CD4-positive, alpha-beta T cell treated with Interferon gamma for 1 hour (primary cell): ENCODE measurements at regions not wholly inside any gene's neighbourhood (a gene's known extent, or its start where the extent isn't known, plus 50 kb on each side); places are given as distances from the start of the nearest gene placed in this dataset.

Experiments
- DNase-seq: peaks from one replicate; pipeline ENCODE4 v3.0.0-alpha.2; 2020

- no peak for DNase-seq
Observed at GRCh38 chr12:85509857-85510256, 229.8 kb downstream of the ALX1 start.

DNA sequence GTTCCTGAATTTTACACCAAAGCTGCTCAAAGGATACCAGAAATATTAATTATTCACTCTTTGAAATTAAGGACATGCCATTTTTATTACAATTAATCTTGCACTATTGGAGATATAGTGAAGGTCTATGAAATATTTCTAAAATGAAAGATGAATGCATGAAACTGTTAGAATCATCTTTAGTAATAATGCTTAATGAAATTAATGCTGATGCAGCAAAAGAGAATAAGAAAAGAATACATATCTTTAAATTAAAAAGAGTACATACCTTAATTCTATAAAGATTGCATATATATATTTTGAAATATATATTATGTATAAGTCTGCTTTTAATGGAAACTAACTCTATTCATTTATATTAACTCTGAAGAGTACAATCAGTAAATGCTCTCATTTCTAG is 236.0 kb downstream of the ALX1 start:
- no peak for DNase-seq

GRCh38 chr12:85516667-85517325 is 236.8 kb downstream of the ALX1 start:
- DNase-seq = no peak

- no peak for DNase-seq
Observed at GRCh38 chr12:85519163-85519562, 239.1 kb downstream of the ALX1 start.

GRCh38 chr12:85523197-85523596 is 243.2 kb downstream of the ALX1 start:
- DNase-seq = no peak

DNA sequence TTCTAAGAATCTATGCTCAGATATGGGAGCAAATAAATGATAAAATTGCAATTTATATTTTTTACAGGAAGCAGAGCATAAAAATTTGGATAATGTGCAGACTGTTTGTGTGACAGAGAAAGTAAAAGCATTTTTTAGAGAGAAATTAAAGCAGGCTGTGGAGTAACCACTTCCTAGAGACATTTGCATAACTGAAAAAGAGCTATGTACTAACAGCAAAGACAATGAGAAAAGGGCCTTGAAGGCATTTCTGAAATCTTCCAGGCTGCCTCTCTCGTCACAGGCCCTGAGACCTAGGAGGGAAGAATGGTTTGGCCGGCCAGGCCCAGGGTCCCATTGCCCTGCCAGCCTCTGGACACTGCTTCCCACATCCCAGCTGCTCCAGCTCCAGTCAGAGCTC is 247.2 kb downstream of the ALX1 start:
- no peak for DNase-seq

DNA sequence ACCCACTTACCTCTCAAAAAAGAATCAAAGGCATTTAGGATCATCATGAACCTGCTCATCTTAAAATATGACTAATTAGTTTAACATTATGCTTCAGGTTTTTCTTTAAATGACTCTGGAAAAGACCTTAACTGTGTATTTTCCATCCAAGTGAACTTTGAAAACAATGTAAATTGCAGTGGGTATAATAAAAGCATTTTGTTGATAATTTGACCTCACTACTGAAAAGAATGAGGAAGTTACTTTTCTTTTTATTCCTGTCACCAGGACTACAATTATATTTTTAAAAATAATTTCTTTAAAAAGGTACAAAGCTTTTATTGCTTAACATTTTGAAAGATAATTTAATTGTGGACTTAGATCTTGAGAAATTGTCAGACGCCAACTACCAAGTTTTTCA is 249.9 kb downstream of the ALX1 start:
- DNase-seq = no peak

DNA sequence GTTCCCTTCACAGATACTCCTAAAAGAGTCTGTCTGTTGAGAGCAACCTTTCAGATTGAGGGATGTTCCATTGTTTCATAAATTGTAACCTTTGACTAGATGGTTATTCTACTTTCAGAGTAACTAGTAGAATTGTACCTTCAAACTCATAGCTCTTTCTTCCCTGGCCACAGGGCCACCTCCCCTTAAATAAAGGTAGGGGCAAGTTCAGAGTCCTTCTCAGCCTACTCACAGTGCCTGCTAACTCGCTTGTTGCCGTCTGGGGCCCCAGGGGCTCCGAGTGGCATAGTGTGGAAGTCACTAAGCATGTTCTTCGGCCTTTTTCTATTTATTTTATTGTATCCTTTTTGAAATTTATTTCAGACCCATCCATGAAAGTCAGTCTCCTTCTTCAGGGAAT is 250.4 kb downstream of the ALX1 start:
- DNase-seq = no peak

DNA sequence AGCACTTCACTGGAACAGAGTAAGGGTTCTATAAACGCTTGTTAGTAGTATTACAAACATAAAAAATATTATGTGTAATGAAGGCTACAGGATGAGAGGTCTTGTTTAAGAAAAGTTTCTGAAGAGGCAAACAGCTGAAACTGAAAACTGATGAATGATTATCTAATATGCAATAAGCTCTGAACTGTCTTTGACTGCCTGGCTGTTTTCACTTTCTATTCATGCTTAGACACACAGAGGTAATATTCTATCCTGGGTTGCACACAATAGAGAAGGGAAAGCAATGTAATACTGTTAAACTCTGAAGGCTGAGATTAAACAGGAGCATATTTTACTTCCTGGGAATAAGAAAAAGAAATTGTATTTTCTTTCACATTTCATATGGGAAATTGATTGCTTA is 251.3 kb downstream of the ALX1 start:
- no peak for DNase-seq

DNA sequence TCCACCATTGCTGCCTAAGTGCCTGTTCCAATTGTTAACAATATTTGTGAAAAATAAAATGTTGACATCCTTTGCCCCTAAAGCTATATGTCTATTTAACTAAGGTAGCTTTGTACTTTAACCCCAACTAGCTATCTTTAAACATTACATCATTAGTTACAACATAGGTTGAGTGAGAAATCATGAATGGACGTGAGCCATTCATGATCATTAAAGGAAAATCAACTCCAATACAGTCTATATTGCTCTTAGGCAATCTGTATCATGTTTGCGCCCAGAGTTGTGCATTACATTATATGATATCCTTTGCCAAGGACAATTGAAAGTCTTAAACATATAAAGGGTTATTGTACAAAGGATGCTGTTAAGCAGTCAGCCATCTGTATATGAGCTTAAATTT is 269.6 kb downstream of the ALX1 start:
- no peak for DNase-seq

DNA sequence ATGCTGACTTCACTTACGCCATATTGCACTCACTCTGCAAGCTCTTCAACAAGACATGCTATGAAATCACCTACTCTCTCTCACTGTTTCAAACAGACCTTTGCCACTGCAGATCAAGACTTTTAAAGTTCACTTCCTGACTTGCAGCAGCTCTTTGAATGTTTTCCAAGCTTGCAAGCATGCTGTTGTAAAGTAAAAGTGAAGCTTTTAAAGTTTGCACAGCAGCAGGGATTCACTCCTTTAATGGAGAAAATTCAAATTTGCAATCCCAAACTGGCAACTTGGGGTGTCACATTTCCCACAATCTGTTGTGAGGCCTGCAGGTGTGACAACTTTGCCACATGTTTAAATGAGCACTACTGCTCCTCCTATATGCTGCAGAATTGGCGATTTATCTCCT is 270.9 kb downstream of the ALX1 start:
- no peak for DNase-seq

DNA sequence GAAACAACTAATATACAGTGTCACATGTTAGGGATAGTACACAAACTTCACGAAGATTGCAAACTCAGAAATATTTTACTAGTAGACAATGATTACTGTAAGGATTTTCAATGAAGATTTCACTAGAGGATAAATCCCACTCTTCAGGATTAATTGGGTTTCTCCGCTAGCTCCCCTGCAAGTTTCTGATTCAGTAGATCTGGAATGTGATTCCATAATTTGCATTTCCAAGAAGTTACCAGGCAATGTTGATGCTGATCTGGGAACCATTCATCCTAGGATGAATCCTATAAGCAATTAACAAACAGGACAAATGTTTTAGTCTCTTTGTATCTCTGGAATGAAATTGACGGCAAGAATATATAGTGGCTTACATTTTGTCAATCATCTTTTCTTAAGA is 272.4 kb downstream of the ALX1 start:
- DNase-seq = no peak

GRCh38 chr12:85557850-85558249 is 277.8 kb downstream of the ALX1 start:
- no peak for DNase-seq

GRCh38 chr12:85558684-85559083 is 277.5 kb downstream of the RASSF9 start:
- DNase-seq = no peak

GRCh38 chr12:85559127-85559526 is 277.1 kb downstream of the RASSF9 start:
- DNase-seq = no peak

GRCh38 chr12:85559536-85559935 is 276.7 kb downstream of the RASSF9 start:
- DNase-seq = no peak

GRCh38 chr12:85562765-85563164 is 273.4 kb downstream of the RASSF9 start:
- no peak for DNase-seq

GRCh38 chr12:85564786-85565185 is 271.4 kb downstream of the RASSF9 start:
- no peak for DNase-seq

DNA sequence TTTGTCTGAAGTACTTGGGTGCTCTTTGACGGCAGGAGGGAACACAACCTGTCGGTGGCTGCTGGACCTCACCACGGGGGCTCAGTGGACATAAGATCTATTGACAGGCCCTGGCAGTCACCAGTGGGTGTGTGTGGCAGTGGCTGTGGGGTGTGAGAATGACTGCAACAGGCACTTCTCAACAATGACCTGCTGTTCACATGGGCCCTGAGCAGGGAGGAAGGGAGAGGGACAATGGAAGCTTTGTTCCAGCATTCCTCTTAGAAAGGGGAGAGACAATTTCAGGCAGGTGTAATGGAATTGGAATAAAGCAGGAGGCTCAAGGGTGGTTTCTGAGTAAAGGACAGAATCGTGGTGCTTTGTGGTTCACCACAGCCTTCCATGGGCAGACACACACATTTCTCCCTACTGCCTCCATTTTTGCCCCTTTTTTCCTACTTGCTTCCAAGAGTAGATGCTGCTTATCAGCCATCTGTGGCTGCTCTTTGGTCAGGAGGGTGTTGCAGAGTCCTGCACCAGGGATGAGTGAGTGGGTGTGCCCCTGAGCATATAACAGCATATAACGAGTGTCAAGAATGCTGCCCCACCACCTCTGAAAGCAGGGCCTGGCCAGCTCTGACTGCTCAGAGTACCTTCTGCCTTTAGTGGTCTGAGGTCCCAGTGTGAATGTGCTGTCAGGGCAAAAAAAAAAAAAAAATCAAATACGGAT is 267.7 kb downstream of the RASSF9 start:
- DNase-seq = peak; percentile 0

GRCh38 chr12:85569261-85569660 is 266.9 kb downstream of the RASSF9 start:
- DNase-seq = no peak

GRCh38 chr12:85572956-85573355 is 263.3 kb downstream of the RASSF9 start:
- DNase-seq = no peak

DNA sequence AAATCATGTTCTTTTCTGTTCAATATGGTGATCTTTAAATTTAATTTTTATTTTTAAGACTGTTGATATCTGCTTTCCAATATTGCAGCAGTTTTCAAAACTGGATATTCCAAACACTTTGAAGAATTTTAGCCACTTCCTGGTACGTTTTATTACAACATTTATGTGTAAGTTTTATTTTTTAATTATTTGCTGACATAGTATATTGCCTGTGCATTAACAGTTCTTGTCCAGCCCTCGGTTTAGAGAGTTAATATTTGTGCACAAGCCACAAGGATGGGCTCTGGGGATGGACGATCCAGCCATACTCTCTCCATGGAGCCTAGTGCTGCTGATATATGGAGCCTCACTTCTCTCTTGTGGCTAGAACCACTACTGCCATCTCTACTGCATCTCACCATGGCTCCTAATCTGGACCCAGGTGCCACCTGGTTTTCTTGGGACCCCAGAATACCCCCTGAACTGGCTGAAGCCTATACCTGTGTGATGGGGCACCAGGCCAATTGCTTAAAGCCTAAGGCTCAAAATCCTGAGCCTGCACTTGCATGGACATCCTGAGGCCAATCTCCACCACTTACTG is 262.5 kb downstream of the RASSF9 start:
- no peak for DNase-seq

DNA sequence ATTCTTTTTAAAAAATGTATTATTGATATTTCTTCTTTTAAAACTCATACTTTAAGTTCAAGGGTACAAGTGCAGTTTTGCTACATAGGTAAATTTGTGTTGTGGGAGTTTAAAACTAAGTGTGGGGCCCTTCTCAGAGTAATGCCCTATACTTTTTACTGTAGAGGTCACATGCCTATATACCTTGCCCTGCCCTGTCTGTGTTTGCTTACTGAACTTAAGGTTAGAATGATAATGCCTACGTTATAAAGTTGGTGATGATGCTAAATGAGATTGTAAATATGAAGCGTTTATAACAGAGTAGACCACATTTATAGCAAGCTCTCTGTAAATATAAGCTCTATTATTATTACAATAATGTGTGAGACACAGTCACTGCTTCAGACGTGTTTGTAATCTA is 261.9 kb downstream of the RASSF9 start:
- DNase-seq = no peak
